ENCODE measurements at regions not wholly inside any gene's neighbourhood (a gene's known extent, or its start where the extent isn't known, plus 50 kb on each side); places are given as distances from the start of the nearest gene placed in this dataset.
A peak's percentile ranks its signal among the peaks of the same experiment; 100 is the strongest.

GRCh38 chr9:71202931-71203330 lies 81.5 kb upstream of the TRPM3 start:
- no peaks in the 10 kb centered on the region for H3K79me2 ChIP-seq (ENCODE audit: control insufficient read depth, insufficient read depth, low read length)
- no peaks in the 10 kb centered on the region for H3K4me1 ChIP-seq (ENCODE audit: control insufficient read depth, low read depth, low read length)

GRCh38 chr9:71191708-71192107 lies 70.3 kb upstream of the TRPM3 start:
- H2BK15ac ChIP-seq (replicated peaks; ENCODE audit: low read depth): no peak overlapping the region
- no peaks in the 10 kb centered on the region for H3K27me3 ChIP-seq (ENCODE audit: insufficient read depth, low read length, poor library complexity)
- no peak overlapping the region for H2BK5ac ChIP-seq (ENCODE audit: low read length)
- no peak overlapping the region for H3K4me3 ChIP-seq (ENCODE audit: low read length)
- WGBS (ENCODE audit: extremely low coverage, insufficient coverage, low lambda C conversion rate): no CpG with 5 or more reads among the region's 3 CpGs
- peak; percentile 13 for DNase-seq
- H3K79me1 ChIP-seq (ENCODE audit: low read length): no peaks in the 10 kb centered on the region
- no peaks in the 10 kb centered on the region for H3K4me1 ChIP-seq (ENCODE audit: control insufficient read depth, low read depth, low read length)
- no peak overlapping the region for H2AK5ac ChIP-seq (ENCODE audit: low read length)
- no peak overlapping the region for H3K56ac ChIP-seq (ENCODE audit: low read length)
- no peak overlapping the region for H3K27ac ChIP-seq (ENCODE audit: low read depth, low read length)
- H4K8ac ChIP-seq (ENCODE audit: low read depth, low read length): no peak overlapping the region
- H3K36me3 ChIP-seq (ENCODE audit: control insufficient read depth, insufficient read depth, low read length): no peaks in the 10 kb centered on the region
- no peak overlapping the region for H3K18ac ChIP-seq (ENCODE audit: low read length)
- H4K5ac ChIP-seq (ENCODE audit: low read length): no peak overlapping the region
- no peak overlapping the region for H3K4ac ChIP-seq (ENCODE audit: low read depth, low read length)
- H3K4me2 ChIP-seq (ENCODE audit: low read length): no peak overlapping the region
- H2BK120ac ChIP-seq (ENCODE audit: low read depth, low read length): no peak overlapping the region
- H3K23ac ChIP-seq (ENCODE audit: low read length): no peak overlapping the region
- H3K79me2 ChIP-seq (ENCODE audit: control insufficient read depth, insufficient read depth, low read length): no peaks in the 10 kb centered on the region
- no peak overlapping the region for H3K9ac ChIP-seq (ENCODE audit: low read length)

More at GRCh38 chr9:71202931-71203330, 81.5 kb upstream of the TRPM3 start:
- H3K18ac ChIP-seq (ENCODE audit: low read length): no peak overlapping the region
- H3K36me3 ChIP-seq (ENCODE audit: control insufficient read depth, insufficient read depth, low read length): no peaks in the 10 kb centered on the region
- H3K4me2 ChIP-seq (ENCODE audit: low read length): no peak overlapping the region
- no peak overlapping the region for H2BK120ac ChIP-seq (ENCODE audit: low read depth, low read length)
- no peak overlapping the region for H3K4ac ChIP-seq (ENCODE audit: low read depth, low read length)
- no peak overlapping the region for H2BK5ac ChIP-seq (ENCODE audit: low read length)
- no peak overlapping the region for H3K27ac ChIP-seq (ENCODE audit: low read depth, low read length)
- H4K5ac ChIP-seq (ENCODE audit: low read length): no peak overlapping the region
- H3K4me3 ChIP-seq (ENCODE audit: low read length): no peak overlapping the region
- no peak overlapping the region for H4K8ac ChIP-seq (ENCODE audit: low read depth, low read length)
- H3K27me3 ChIP-seq (ENCODE audit: insufficient read depth, low read length, poor library complexity): no peaks in the 10 kb centered on the region
- H3K9ac ChIP-seq (ENCODE audit: low read length): no peak overlapping the region
- H3K56ac ChIP-seq (ENCODE audit: low read length): no peak overlapping the region
- no peak overlapping the region for H2AK5ac ChIP-seq (ENCODE audit: low read length)
- H3K23ac ChIP-seq (ENCODE audit: low read length): no peak overlapping the region
- H3K79me1 ChIP-seq (ENCODE audit: low read length): no peaks in the 10 kb centered on the region
- DNase-seq: no peak
- no peak overlapping the region for H2BK15ac ChIP-seq (replicated peaks; ENCODE audit: low read depth)

DNA sequence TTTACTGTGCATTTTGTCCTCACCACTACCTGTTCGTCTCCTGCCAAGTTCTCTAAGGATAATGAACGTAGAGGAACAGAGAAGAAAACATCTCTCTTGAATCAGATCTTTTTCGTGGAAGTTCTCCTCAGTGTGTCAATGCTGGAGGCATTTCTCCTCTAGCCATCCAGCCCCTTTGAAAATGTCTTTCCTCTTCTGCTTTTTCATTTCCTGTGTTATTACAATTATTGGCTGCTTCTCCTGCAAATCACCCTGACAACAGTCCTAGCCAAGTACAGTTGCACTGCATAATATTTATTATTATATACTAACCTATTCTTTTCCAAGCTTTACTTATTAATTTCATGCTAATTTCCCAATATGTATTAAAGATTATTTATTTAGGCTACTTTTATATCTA lies 61.8 kb upstream of the TRPM3 start:
- H3K4ac ChIP-seq (ENCODE audit: low read depth, low read length): no peak overlapping the region
- DNase-seq: no peak
- no peak overlapping the region for H3K9ac ChIP-seq (ENCODE audit: low read length)
- H3K27me3 ChIP-seq (ENCODE audit: insufficient read depth, low read length, poor library complexity): no peaks in the 10 kb centered on the region
- H3K4me2 ChIP-seq (ENCODE audit: low read length): no peak overlapping the region
- H4K5ac ChIP-seq (ENCODE audit: low read length): no peak overlapping the region
- H3K56ac ChIP-seq (ENCODE audit: low read length): no peak overlapping the region
- no peak overlapping the region for H2AK5ac ChIP-seq (ENCODE audit: low read length)
- H3K27ac ChIP-seq (ENCODE audit: low read depth, low read length): no peak overlapping the region
- H3K4me3 ChIP-seq (ENCODE audit: low read length): no peak overlapping the region
- WGBS (ENCODE audit: extremely low coverage, insufficient coverage, low lambda C conversion rate): no CpG with 5 or more reads among the region's 3 CpGs
- H3K36me3 ChIP-seq (ENCODE audit: control insufficient read depth, insufficient read depth, low read length): no peaks in the 10 kb centered on the region
- H3K18ac ChIP-seq (ENCODE audit: low read length): no peak overlapping the region
- H3K4me1 ChIP-seq (ENCODE audit: control insufficient read depth, low read depth, low read length): no peaks in the 10 kb centered on the region
- H3K23ac ChIP-seq (ENCODE audit: low read length): no peak overlapping the region
- no peak overlapping the region for H4K8ac ChIP-seq (ENCODE audit: low read depth, low read length)
- no peaks in the 10 kb centered on the region for H3K79me1 ChIP-seq (ENCODE audit: low read length)
- H2BK5ac ChIP-seq (ENCODE audit: low read length): no peak overlapping the region
- no peaks in the 10 kb centered on the region for H3K79me2 ChIP-seq (ENCODE audit: control insufficient read depth, insufficient read depth, low read length)
- H2BK120ac ChIP-seq (ENCODE audit: low read depth, low read length): no peak overlapping the region
- no peak overlapping the region for H2BK15ac ChIP-seq (replicated peaks; ENCODE audit: low read depth)

- no peak overlapping the region for H4K8ac ChIP-seq (ENCODE audit: low read depth, low read length)
- no CpG with 5 or more reads among the region's 3 CpGs for WGBS (ENCODE audit: extremely low coverage, insufficient coverage, low lambda C conversion rate)
- no peak overlapping the region for H2BK5ac ChIP-seq (ENCODE audit: low read length)
Observed at GRCh38 chr9:71179183-71179582, 57.8 kb upstream of the TRPM3 start.

GRCh38 chr9:71177901-71178300 lies 56.5 kb upstream of the TRPM3 start:
- no peak overlapping the region for H2BK120ac ChIP-seq (ENCODE audit: low read depth, low read length)
- H3K9ac ChIP-seq (ENCODE audit: low read length): no peak overlapping the region
- no peak overlapping the region for H3K4ac ChIP-seq (ENCODE audit: low read depth, low read length)
- H3K18ac ChIP-seq (ENCODE audit: low read length): no peak overlapping the region
- no peaks in the 10 kb centered on the region for H3K79me2 ChIP-seq (ENCODE audit: control insufficient read depth, insufficient read depth, low read length)
- H3K36me3 ChIP-seq (ENCODE audit: control insufficient read depth, insufficient read depth, low read length): no peaks in the 10 kb centered on the region
- H3K79me1 ChIP-seq (ENCODE audit: low read length): no peaks in the 10 kb centered on the region
- H2AK5ac ChIP-seq (ENCODE audit: low read length): no peak overlapping the region
- no peaks in the 10 kb centered on the region for H3K4me1 ChIP-seq (ENCODE audit: control insufficient read depth, low read depth, low read length)
- DNase-seq: no peak
- H4K5ac ChIP-seq (ENCODE audit: low read length): no peak overlapping the region
- no CpG with 5 or more reads among the region's 3 CpGs for WGBS (ENCODE audit: extremely low coverage, insufficient coverage, low lambda C conversion rate)
- no peak overlapping the region for H3K4me2 ChIP-seq (ENCODE audit: low read length)
- H3K4me3 ChIP-seq (ENCODE audit: low read length): no peak overlapping the region
- H4K8ac ChIP-seq (ENCODE audit: low read depth, low read length): no peak overlapping the region
- no peak overlapping the region for H3K56ac ChIP-seq (ENCODE audit: low read length)
- no peak overlapping the region for H2BK15ac ChIP-seq (replicated peaks; ENCODE audit: low read depth)
- H3K27ac ChIP-seq (ENCODE audit: low read depth, low read length): no peak overlapping the region
- H3K23ac ChIP-seq (ENCODE audit: low read length): no peak overlapping the region
- H2BK5ac ChIP-seq (ENCODE audit: low read length): no peak overlapping the region
- H3K27me3 ChIP-seq (ENCODE audit: insufficient read depth, low read length, poor library complexity): no peaks in the 10 kb centered on the region

More at GRCh38 chr9:71179183-71179582, 57.8 kb upstream of the TRPM3 start:
- no peak overlapping the region for H2BK15ac ChIP-seq (replicated peaks; ENCODE audit: low read depth)
- no peak overlapping the region for H2BK120ac ChIP-seq (ENCODE audit: low read depth, low read length)
- H3K4me3 ChIP-seq (ENCODE audit: low read length): no peak overlapping the region
- no peak overlapping the region for H3K23ac ChIP-seq (ENCODE audit: low read length)
- no peaks in the 10 kb centered on the region for H3K36me3 ChIP-seq (ENCODE audit: control insufficient read depth, insufficient read depth, low read length)
- no peak overlapping the region for H2AK5ac ChIP-seq (ENCODE audit: low read length)
- no peak overlapping the region for H3K27ac ChIP-seq (ENCODE audit: low read depth, low read length)
- H3K56ac ChIP-seq (ENCODE audit: low read length): no peak overlapping the region
- H3K9ac ChIP-seq (ENCODE audit: low read length): no peak overlapping the region
- H3K18ac ChIP-seq (ENCODE audit: low read length): no peak overlapping the region
- no peaks in the 10 kb centered on the region for H3K27me3 ChIP-seq (ENCODE audit: insufficient read depth, low read length, poor library complexity)
- H4K5ac ChIP-seq (ENCODE audit: low read length): no peak overlapping the region
- H3K4ac ChIP-seq (ENCODE audit: low read depth, low read length): no peak overlapping the region
- no peak for DNase-seq
- H3K4me2 ChIP-seq (ENCODE audit: low read length): no peak overlapping the region
- H3K79me1 ChIP-seq (ENCODE audit: low read length): no peaks in the 10 kb centered on the region
- H3K4me1 ChIP-seq (ENCODE audit: control insufficient read depth, low read depth, low read length): no peaks in the 10 kb centered on the region
- H3K79me2 ChIP-seq (ENCODE audit: control insufficient read depth, insufficient read depth, low read length): no peaks in the 10 kb centered on the region

DNA sequence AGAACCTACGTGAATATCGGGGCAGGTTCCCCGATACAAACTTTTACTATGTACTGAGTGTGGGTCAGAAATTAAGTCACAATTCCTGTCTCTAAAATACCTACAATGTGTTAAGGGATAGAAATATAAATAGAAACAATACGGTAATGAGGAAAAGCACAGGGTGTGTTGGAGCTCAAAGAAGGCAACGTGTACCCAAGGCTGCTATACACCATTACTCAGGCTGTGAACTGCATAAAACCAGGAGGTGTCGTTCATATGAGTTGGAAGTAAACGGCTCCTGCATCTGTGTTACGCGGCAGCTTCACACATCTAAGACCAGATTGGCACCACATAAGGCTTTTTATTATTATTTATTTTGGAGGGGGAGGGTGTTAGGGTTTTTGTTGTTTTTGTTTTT lies 50.1 kb upstream of the TRPM3 start:
- Histone ChIP-seq H3K4me3 (ENCODE audit: low read length) (no peak overlapping the region), H2BK120ac (ENCODE audit: low read depth, low read length) (no peak overlapping the region), H3K9ac (ENCODE audit: low read length) (no peak overlapping the region), H3K18ac (ENCODE audit: low read length) (no peak overlapping the region), H2BK15ac (replicated peaks; ENCODE audit: low read depth) (no peak overlapping the region), H3K79me2 (ENCODE audit: control insufficient read depth, insufficient read depth, low read length) (no peaks in the 10 kb centered on the region), H3K27ac (ENCODE audit: low read depth, low read length) (no peak overlapping the region), H4K8ac (ENCODE audit: low read depth, low read length) (no peak overlapping the region), H3K79me1 (ENCODE audit: low read length) (no peaks in the 10 kb centered on the region), H3K56ac (ENCODE audit: low read length) (no peak overlapping the region), H2AK5ac (ENCODE audit: low read length) (no peak overlapping the region), H2BK5ac (ENCODE audit: low read length) (no peak overlapping the region), H4K5ac (ENCODE audit: low read length) (no peak overlapping the region), H3K4me2 (ENCODE audit: low read length) (no peak overlapping the region), H3K27me3 (ENCODE audit: insufficient read depth, low read length, poor library complexity) (no peaks in the 10 kb centered on the region), H3K4ac (ENCODE audit: low read depth, low read length) (no peak overlapping the region), H3K36me3 (ENCODE audit: control insufficient read depth, insufficient read depth, low read length) (no peaks in the 10 kb centered on the region), H3K23ac (ENCODE audit: low read length) (no peak overlapping the region), H3K4me1 (ENCODE audit: control insufficient read depth, low read depth, low read length) (no peaks in the 10 kb centered on the region)
- WGBS (ENCODE audit: extremely low coverage, insufficient coverage, low lambda C conversion rate): no CpG with 5 or more reads among the region's 9 CpGs
- no peak for DNase-seq
